ENCODE measurements at regions not wholly inside any gene's neighbourhood (a gene's known extent, or its start where the extent isn't known, plus 50 kb on each side); places are given as distances from the start of the nearest gene placed in this dataset.

DNA sequence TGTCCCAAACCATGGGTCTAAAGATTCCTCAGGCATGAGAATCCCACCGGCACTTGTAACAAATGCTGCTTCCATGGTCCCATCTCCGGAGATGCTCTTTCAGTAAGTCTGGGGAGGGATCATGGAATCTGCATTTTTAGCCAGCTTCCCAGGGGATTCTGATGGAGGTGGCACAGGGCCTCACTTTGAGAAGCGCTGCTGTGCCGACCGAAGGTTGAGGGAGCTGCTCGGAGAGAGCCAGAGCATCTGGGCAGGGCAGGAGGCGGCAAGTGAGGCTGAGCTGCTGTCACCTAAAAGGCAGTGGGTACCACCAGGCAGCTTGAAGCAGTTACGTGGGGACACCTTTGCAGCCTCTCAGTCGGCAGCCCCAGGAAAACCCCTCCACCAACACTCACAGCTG lies 100.2 kb upstream of the CDYL start:
- H3K27ac ChIP-seq, result no peak overlapping the region
- TF ChIP-seq, protein P1, sequence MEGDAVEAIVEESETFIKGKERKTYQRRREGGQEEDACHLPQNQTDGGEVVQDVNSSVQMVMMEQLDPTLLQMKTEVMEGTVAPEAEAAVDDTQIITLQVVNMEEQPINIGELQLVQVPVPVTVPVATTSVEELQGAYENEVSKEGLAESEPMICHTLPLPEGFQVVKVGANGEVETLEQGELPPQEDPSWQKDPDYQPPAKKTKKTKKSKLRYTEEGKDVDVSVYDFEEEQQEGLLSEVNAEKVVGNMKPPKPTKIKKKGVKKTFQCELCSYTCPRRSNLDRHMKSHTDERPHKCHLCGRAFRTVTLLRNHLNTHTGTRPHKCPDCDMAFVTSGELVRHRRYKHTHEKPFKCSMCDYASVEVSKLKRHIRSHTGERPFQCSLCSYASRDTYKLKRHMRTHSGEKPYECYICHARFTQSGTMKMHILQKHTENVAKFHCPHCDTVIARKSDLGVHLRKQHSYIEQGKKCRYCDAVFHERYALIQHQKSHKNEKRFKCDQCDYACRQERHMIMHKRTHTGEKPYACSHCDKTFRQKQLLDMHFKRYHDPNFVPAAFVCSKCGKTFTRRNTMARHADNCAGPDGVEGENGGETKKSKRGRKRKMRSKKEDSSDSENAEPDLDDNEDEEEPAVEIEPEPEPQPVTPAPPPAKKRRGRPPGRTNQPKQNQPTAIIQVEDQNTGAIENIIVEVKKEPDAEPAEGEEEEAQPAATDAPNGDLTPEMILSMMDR (conservative IDR thresholded peaks at IDR 0.05), result no peak

DNA sequence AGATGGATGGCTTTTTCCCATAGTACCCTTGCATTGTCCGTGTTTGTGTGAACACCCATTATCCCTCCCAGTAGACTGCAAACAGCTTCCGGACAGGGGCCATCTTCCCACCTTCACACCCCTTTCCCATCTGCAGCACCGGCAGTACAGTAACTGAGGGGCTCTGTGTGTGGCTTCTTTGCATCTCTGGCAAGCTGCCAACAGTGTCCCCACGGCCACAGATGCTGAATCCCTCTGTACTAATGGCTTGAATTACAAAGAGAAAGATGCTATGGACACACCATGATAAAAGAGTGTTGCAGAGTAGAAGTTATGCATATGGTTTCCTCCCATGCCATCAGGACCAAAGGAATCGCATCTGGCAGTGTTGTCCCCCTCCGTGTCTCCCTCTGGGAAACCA lies 101.1 kb upstream of the CDYL start:
- TF ChIP-seq, protein P1 (conservative IDR thresholded peaks at IDR 0.05), result no peak
- H3K27ac ChIP-seq, result no peak overlapping the region

DNA sequence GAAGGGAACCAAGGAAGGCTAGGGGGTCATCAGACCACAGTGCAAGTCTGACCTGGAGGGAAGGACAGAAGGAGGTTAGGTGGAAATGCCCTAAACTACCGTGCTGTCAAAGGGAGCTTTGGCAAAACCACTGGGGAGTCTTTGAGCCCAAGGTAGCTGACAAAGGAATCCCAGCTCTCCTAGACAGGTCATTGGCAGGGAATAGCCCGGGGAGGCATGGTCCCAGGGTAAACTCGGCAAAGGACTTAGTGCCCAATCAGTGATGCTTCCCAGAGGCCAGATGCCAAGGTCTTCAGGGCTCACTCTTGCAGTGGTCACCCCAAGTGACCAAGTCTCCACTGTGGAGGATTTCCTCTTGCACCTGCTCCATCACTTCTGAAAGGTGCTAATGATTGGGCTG lies 102.3 kb upstream of the CDYL start:
- TF ChIP-seq, protein P1 (conservative IDR thresholded peaks at IDR 0.05), result no peak
- no peak overlapping the region for H3K27ac ChIP-seq

DNA sequence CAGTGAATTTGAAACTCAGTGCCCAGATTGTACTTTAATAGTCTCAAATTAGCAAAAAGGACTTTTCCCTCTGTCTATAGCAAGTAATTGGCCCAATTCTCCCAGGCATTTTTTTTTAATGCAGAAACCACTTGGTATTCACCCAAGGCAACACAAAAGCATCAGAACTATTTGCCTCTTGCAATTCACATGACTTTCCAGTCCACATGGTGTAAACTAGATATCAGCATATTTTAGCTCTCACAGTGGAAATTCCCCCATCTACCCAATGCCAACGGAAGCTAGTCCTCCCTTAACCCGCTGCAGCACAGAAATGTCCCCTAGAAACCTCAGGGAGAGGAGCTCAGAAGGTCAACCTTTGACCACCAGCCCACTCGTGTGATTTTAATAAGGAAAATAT lies 103.4 kb upstream of the CDYL start:
- H3K27ac ChIP-seq, result no peak overlapping the region
- TF ChIP-seq, protein P1 (conservative IDR thresholded peaks at IDR 0.05), result no peak

DNA sequence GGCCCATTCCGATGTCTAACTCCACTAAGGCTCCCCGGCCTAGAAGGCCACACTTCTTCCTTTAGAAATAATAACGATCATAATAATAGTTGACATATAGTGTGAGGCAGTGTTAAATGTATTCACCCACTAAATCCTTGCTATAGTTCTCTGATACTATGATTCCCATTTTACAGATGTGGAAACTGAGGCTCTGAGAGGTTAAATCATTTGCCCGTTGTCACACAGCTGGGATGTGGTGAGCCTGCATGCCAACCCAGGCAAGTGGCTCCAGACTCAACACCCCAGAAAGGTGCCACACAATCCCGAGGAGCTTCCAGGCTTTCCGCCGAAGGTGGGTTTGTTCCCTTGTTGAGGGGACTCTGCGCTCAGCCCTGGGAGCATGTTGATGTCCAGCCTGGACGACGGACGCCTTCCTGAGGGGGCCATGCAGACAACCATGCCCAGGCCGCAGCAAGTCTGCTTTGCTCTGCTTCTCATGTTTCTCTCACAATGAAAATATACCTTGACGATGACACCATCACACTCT lies 104.6 kb upstream of the CDYL start:
- TF ChIP-seq, protein P1 (conservative IDR thresholded peaks at IDR 0.05), result no peak

DNA sequence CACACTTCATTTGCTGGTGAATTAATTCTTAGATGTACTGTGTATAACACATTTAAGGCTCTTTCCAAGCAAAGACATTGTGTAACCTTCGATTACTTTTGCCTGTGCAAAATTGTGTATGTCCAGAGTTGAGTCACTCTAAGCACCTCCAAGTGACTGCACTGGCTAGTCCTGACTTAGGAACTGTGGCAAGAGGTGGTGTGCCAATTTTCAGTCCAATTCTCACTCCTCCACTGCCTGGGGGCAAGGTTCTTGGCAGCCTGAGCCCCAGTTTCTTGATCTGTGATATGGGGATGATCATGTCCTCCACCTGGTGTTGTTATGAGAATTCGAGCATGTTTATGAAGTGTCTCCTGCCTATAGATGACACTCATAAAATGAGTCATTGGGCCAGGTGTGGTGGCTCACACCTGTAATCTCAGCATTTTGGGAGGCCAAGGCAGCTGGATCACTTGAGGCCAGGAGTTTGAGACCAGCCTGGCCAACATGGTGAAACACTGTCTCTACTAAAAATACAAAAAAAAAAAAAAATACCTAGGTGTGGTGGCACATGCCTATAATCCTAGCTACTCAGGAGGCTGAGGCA lies 105.3 kb upstream of the CDYL start:
- TF ChIP-seq, protein P1 (conservative IDR thresholded peaks at IDR 0.05), result no peak

More for the DNA sequence above, 104.6 kb upstream of the CDYL start:
- H3K27ac ChIP-seq, result no peak overlapping the region

DNA sequence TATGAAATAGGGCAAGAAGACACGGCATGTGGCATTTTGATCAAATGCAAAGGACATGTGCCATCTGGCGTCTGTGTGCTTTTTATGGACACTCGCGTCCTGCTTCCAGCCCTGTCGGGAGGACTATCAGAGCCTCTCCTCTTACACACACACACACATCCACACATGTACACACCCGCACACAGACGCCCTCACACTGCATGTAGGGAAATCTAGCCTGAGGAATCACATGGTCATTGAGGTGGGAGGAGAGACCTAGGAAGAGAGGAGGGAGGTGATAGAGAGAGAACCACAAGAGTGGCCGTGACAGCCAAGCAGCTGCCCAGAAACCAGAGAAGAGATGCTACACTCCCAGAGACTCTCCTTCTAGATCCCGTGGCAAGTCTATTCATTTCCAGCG lies 105.9 kb upstream of the CDYL start:
- TF ChIP-seq, protein P1 (conservative IDR thresholded peaks at IDR 0.05), result no peak

More for the DNA sequence above, 105.3 kb upstream of the CDYL start:
- no peak overlapping the region for H3K27ac ChIP-seq

More for the DNA sequence above, 105.9 kb upstream of the CDYL start:
- no peak overlapping the region for H3K27ac ChIP-seq

Data from VCaP (cell line).